ENCODE measurements at regions not wholly inside any gene's neighbourhood (a gene's known extent, or its start where the extent isn't known, plus 50 kb on each side); places are given as distances from the start of the nearest gene placed in this dataset.
A peak's percentile ranks its signal among the peaks of the same experiment; 100 is the strongest.

DNA sequence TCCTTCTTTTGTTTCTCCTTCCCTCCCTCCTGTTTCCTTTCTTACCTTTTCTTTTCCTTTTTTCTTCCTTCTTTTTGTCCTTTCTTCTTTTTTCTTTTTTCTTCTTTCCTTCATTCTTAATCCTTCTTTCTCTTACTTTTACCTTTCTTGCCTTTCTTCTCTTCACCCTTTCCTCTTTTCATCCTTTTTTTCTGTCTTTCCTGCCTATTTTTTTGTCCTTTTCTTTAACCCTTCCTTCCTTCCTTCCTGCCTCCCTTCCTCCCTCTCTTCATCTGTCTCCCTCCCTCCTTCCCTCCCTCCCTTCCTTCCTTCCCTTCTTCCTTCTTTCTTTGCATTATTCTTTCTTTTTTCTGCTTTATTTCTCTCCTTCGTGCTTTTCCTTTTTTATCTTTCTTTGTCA, 160.7 kb downstream of the AXIN2 start:
- FAIRE-seq (no peak), DNase-seq (ENCODE audit: low read depth) (no peak)
- H3K27ac ChIP-seq (ENCODE audit: low read depth, low read length): no peak overlapping the region
- no peaks in the 10 kb centered on the region for H3K36me3 ChIP-seq (ENCODE audit: insufficient read depth, low read length)
- H3K4me1 Mint-ChIP-seq (ENCODE audit: low read depth, unreplicated experiment): no peaks in the 10 kb centered on the region
- no peaks in the 10 kb centered on the region for H4K20me1 ChIP-seq (ENCODE audit: insufficient read depth, low read length)
- no peak overlapping the region for H3K4me3 ChIP-seq (ENCODE audit: insufficient read depth, low read depth, low read length)
- H3K27ac Mint-ChIP-seq (ENCODE audit: unreplicated experiment): no peak overlapping the region
- H3K9me3 Mint-ChIP-seq (ENCODE audit: unreplicated experiment): no peaks in the 10 kb centered on the region
- no peak overlapping the region for H3K9ac ChIP-seq (ENCODE audit: low read length)
- H3K4me3 Mint-ChIP-seq (ENCODE audit: unreplicated experiment): no peak overlapping the region
- H3K27me3 ChIP-seq (ENCODE audit: insufficient read depth, low read length): no peaks in the 10 kb centered on the region
- peaks cover 3% of the 10 kb centered on the region for H3K4me1 ChIP-seq (ENCODE audit: insufficient read depth, low read length)
- no peaks in the 10 kb centered on the region for H3K9me3 ChIP-seq (ENCODE audit: insufficient read depth, low read depth, low read length)
- H3K36me3 Mint-ChIP-seq (ENCODE audit: low read depth, unreplicated experiment): no peaks in the 10 kb centered on the region
- H3K79me2 ChIP-seq (ENCODE audit: insufficient read depth, low read length): no peaks in the 10 kb centered on the region
- TF ChIP-seq, protein P1, sequence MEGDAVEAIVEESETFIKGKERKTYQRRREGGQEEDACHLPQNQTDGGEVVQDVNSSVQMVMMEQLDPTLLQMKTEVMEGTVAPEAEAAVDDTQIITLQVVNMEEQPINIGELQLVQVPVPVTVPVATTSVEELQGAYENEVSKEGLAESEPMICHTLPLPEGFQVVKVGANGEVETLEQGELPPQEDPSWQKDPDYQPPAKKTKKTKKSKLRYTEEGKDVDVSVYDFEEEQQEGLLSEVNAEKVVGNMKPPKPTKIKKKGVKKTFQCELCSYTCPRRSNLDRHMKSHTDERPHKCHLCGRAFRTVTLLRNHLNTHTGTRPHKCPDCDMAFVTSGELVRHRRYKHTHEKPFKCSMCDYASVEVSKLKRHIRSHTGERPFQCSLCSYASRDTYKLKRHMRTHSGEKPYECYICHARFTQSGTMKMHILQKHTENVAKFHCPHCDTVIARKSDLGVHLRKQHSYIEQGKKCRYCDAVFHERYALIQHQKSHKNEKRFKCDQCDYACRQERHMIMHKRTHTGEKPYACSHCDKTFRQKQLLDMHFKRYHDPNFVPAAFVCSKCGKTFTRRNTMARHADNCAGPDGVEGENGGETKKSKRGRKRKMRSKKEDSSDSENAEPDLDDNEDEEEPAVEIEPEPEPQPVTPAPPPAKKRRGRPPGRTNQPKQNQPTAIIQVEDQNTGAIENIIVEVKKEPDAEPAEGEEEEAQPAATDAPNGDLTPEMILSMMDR (IDR thresholded peaks at IDR 0.05; ENCODE audit: insufficient read depth, low read depth, low read length): no peak
- no peak for TF ChIP-seq EZH2 (IDR thresholded peaks at IDR 0.05; ENCODE audit: insufficient read depth, low read length)
- no peak overlapping the region for H3K4me2 ChIP-seq (ENCODE audit: low read length)
- no peak overlapping the region for H2AFZ ChIP-seq (ENCODE audit: low read depth, low read length)
- H3K27me3 Mint-ChIP-seq (ENCODE audit: low read depth, unreplicated experiment): peaks cover 3% of the 10 kb centered on the region

DNA sequence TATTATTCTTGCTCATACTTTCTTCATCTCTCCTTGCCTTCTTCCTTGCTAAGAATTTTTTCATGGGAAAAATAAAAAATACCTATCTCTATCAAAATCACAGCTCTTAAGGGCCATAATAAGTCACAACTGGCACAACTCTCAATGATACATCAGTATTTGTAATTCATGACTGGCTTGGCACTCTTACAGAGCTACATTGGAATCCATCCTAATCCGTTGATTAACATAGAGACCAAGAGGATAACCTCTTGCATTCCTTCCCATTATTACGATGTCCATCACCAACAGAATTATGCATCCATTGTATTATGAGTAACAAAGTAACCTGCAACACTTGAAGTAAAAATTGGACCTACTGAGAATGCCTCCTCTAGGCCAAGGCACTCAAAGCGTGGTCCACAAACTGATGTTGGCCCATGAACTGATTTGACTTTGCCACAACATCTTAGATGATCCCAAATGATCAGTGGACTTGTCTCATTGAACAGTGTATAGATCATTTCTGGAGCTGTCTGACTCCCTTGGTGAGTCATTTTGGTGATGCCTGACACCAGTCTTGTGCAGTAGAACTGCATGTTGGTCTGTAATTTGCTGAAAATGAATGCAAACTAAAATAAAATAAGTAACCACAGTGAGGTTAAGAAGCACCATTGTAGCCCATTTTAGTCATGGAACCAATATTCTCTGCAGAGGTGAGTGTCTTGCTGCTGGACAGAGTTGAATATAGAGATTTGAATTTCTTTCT, 163.2 kb downstream of the AXIN2 start:
- H3K9me3 Mint-ChIP-seq (ENCODE audit: unreplicated experiment): peaks cover 3% of the 10 kb centered on the region
- no peak overlapping the region for H3K27ac ChIP-seq (ENCODE audit: low read depth, low read length)
- H3K36me3 Mint-ChIP-seq (ENCODE audit: low read depth, unreplicated experiment): no peaks in the 10 kb centered on the region
- no peak overlapping the region for H2AFZ ChIP-seq (ENCODE audit: low read depth, low read length)
- no peak overlapping the region for H3K9ac ChIP-seq (ENCODE audit: low read length)
- no peaks in the 10 kb centered on the region for H3K36me3 ChIP-seq (ENCODE audit: insufficient read depth, low read length)
- H3K4me1 Mint-ChIP-seq (ENCODE audit: low read depth, unreplicated experiment): peaks cover 5% of the 10 kb centered on the region
- H4K20me1 ChIP-seq (ENCODE audit: insufficient read depth, low read length): no peaks in the 10 kb centered on the region
- H3K9me3 ChIP-seq (ENCODE audit: insufficient read depth, low read depth, low read length): no peaks in the 10 kb centered on the region
- H3K4me3 Mint-ChIP-seq (ENCODE audit: unreplicated experiment): no peak overlapping the region
- TF ChIP-seq, protein P1 (IDR thresholded peaks at IDR 0.05; ENCODE audit: insufficient read depth, low read depth, low read length): no peak
- TF ChIP-seq EZH2 (IDR thresholded peaks at IDR 0.05; ENCODE audit: insufficient read depth, low read length): no peak
- H3K4me1 ChIP-seq (ENCODE audit: insufficient read depth, low read length): peaks cover 3% of the 10 kb centered on the region
- FAIRE-seq: no peak
- H3K27ac Mint-ChIP-seq (ENCODE audit: unreplicated experiment): no peak overlapping the region
- H3K27me3 Mint-ChIP-seq (ENCODE audit: low read depth, unreplicated experiment): peaks cover 9% of the 10 kb centered on the region
- DNase-seq (ENCODE audit: low read depth): peak; percentile 35
- no peaks in the 10 kb centered on the region for H3K79me2 ChIP-seq (ENCODE audit: insufficient read depth, low read length)
- no peak overlapping the region for H3K4me2 ChIP-seq (ENCODE audit: low read length)
- no peak overlapping the region for H3K4me3 ChIP-seq (ENCODE audit: insufficient read depth, low read depth, low read length)
- no peaks in the 10 kb centered on the region for H3K27me3 ChIP-seq (ENCODE audit: insufficient read depth, low read length)

DNA sequence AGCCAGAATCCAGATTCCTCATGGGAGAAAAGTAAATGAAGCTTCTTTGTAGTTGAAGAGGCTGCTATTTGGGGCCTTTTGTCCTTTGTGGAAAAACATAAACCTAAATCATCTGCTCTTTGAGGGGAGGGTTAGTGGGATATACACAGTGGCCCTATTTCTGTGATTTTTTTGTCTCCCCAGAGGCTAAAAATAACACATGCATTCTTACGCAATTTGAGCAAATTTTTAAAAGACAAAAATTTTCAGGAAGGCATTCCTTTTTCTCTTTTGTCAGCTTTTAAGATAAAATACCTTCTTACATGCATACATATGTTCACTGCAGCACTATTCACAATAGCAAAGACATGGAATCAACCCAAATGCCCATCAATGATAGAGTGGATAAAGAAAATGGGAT, 165.5 kb downstream of the AXIN2 start:
- Histone ChIP-seq H2AFZ (ENCODE audit: low read depth, low read length) (no peak overlapping the region), H3K27ac (ENCODE audit: low read depth, low read length) (no peak overlapping the region), H3K4me1 (ENCODE audit: insufficient read depth, low read length) (peaks cover 3% of the 10 kb centered on the region), H4K20me1 (ENCODE audit: insufficient read depth, low read length) (no peaks in the 10 kb centered on the region), H3K4me3 (ENCODE audit: insufficient read depth, low read depth, low read length) (no peak overlapping the region), H3K79me2 (ENCODE audit: insufficient read depth, low read length) (no peaks in the 10 kb centered on the region), H3K4me2 (ENCODE audit: low read length) (no peak overlapping the region), H3K9me3 (ENCODE audit: insufficient read depth, low read depth, low read length) (no peaks in the 10 kb centered on the region), H3K9ac (ENCODE audit: low read length) (no peak overlapping the region), H3K27me3 (ENCODE audit: insufficient read depth, low read length) (no peaks in the 10 kb centered on the region), H3K36me3 (ENCODE audit: insufficient read depth, low read length) (no peaks in the 10 kb centered on the region)
- H3K27me3 Mint-ChIP-seq (ENCODE audit: low read depth, unreplicated experiment): peaks cover 15% of the 10 kb centered on the region
- no peak for FAIRE-seq
- no peak overlapping the region for H3K27ac Mint-ChIP-seq (ENCODE audit: unreplicated experiment)
- H3K4me1 Mint-ChIP-seq (ENCODE audit: low read depth, unreplicated experiment): peaks cover 5% of the 10 kb centered on the region
- H3K4me3 Mint-ChIP-seq (ENCODE audit: unreplicated experiment): no peak overlapping the region
- DNase-seq (ENCODE audit: low read depth): no peak
- H3K36me3 Mint-ChIP-seq (ENCODE audit: low read depth, unreplicated experiment): no peaks in the 10 kb centered on the region
- H3K9me3 Mint-ChIP-seq (ENCODE audit: unreplicated experiment): peaks cover 3% of the 10 kb centered on the region
- no peak for TF ChIP-seq EZH2 (IDR thresholded peaks at IDR 0.05; ENCODE audit: insufficient read depth, low read length)
- TF ChIP-seq, protein P1 (IDR thresholded peaks at IDR 0.05; ENCODE audit: insufficient read depth, low read depth, low read length): no peak

All from astrocyte (in vitro differentiated cells and primary cell).